ENCODE measurements at regions not wholly inside any gene's neighbourhood (a gene's known extent, or its start where the extent isn't known, plus 50 kb on each side); places are given as distances from the start of the nearest gene placed in this dataset.
"Not testable (repeated sequence)": the region's sequence is repeated elsewhere in the genome, so short reads cannot be mapped to it uniquely, and the experiment has no call there.

- DNase-seq (ENCODE audit: low spot score) = no peak
These were observed 349.8 kb downstream of the TMEM121 start for GRCh38 chr14:105876158-105876557.

- DNase-seq (ENCODE audit: low spot score) = no peak
These were observed 350.4 kb downstream of the TMEM121 start for GRCh38 chr14:105876829-105877228.

- no peak for DNase-seq (ENCODE audit: low spot score)
These were observed 351.3 kb downstream of the TMEM121 start for GRCh38 chr14:105877645-105878044.

GRCh38 chr14:105878125-105878524 is 351.7 kb downstream of the TMEM121 start:
- DNase-seq (ENCODE audit: low spot score) = no peak

GRCh38 chr14:105878554-105878953 is 352.2 kb downstream of the TMEM121 start:
- no peak for DNase-seq (ENCODE audit: low spot score)

- no peak for DNase-seq (ENCODE audit: low spot score)
These were observed 353.1 kb downstream of the TMEM121 start for GRCh38 chr14:105879503-105879866.

GRCh38 chr14:105879867-105880561 is 353.6 kb downstream of the TMEM121 start:
- no peak for DNase-seq (ENCODE audit: low spot score)

- DNase-seq (ENCODE audit: low spot score) = no peak
These were observed 354.2 kb downstream of the TMEM121 start for GRCh38 chr14:105880616-105881015.

- DNase-seq (ENCODE audit: low spot score) = no peak
These were observed 354.9 kb downstream of the TMEM121 start for GRCh38 chr14:105881021-105881930.

- DNase-seq (ENCODE audit: low spot score) = not testable (repeated sequence)
These were observed 355.6 kb downstream of the TMEM121 start for GRCh38 chr14:105882011-105882410.

GRCh38 chr14:105882626-105883025 is 356.2 kb downstream of the TMEM121 start:
- DNase-seq (ENCODE audit: low spot score) = no peak

- DNase-seq (ENCODE audit: low spot score) = no peak
These were observed 357.0 kb downstream of the TMEM121 start for GRCh38 chr14:105883066-105884005.

- not testable (repeated sequence) for DNase-seq (ENCODE audit: low spot score)
These were observed 357.9 kb downstream of the TMEM121 start for GRCh38 chr14:105884192-105884807.

- no peak for DNase-seq (ENCODE audit: low spot score)
These were observed 358.5 kb downstream of the TMEM121 start for GRCh38 chr14:105884808-105885281.

GRCh38 chr14:105885561-105886320 is 359.4 kb downstream of the TMEM121 start:
- no peak for DNase-seq (ENCODE audit: low spot score)

GRCh38 chr14:105886791-105887191 is 360.4 kb downstream of the TMEM121 start:
- not testable (repeated sequence) for DNase-seq (ENCODE audit: low spot score)

GRCh38 chr14:105887692-105888091 is 361.3 kb downstream of the TMEM121 start:
- DNase-seq (ENCODE audit: low spot score) = no peak

- no peak for DNase-seq (ENCODE audit: low spot score)
These were observed 361.8 kb downstream of the TMEM121 start for GRCh38 chr14:105888151-105888550.

- DNase-seq (ENCODE audit: low spot score) = no peak
These were observed 362.6 kb downstream of the TMEM121 start for GRCh38 chr14:105888784-105889665.

Data from AG20443 (cell line).